Esophagus squamous epithelium (tissue), 4 donors: ENCODE measurements at regions not wholly inside any gene's neighbourhood (a gene's known extent, or its start where the extent isn't known, plus 50 kb on each side); places are given as distances from the start of the nearest gene placed in this dataset.
"Not testable (repeated sequence)": the region's sequence is repeated elsewhere in the genome, so short reads cannot be mapped to it uniquely, and the experiment has no call there.

ENCODE experiments used
- POLR2A ChIP-seq, 4 donors: fragments of 450-650 bp; IDR thresholded peaks; one replicate each; pipeline ENCODE4 v1.6.1; 2017; ENCODE audit warnings: antibody characterized with exemption in 4 of 4, mild to moderate bottlenecking in 4 of 4, moderate library complexity in 3 of 4
- TF ChIP-seq, protein P1 (sequence below), 6 experiments: fragments of 450-650 bp in 4 of 6; fragments of 200-600 bp in 2 of 6; sonication (generic) in 2 of 6; IDR thresholded peaks; one replicate each; pipeline ENCODE4 v1.5.1; 2016 to 2019; ENCODE audit warnings: antibody characterized with exemption in 6 of 6, mild to moderate bottlenecking in 4 of 6, moderate library complexity in 4 of 6

- TF ChIP-seq, protein P1, sequence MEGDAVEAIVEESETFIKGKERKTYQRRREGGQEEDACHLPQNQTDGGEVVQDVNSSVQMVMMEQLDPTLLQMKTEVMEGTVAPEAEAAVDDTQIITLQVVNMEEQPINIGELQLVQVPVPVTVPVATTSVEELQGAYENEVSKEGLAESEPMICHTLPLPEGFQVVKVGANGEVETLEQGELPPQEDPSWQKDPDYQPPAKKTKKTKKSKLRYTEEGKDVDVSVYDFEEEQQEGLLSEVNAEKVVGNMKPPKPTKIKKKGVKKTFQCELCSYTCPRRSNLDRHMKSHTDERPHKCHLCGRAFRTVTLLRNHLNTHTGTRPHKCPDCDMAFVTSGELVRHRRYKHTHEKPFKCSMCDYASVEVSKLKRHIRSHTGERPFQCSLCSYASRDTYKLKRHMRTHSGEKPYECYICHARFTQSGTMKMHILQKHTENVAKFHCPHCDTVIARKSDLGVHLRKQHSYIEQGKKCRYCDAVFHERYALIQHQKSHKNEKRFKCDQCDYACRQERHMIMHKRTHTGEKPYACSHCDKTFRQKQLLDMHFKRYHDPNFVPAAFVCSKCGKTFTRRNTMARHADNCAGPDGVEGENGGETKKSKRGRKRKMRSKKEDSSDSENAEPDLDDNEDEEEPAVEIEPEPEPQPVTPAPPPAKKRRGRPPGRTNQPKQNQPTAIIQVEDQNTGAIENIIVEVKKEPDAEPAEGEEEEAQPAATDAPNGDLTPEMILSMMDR (IDR thresholded peaks at IDR 0.05), result not testable (repeated sequence)
- not testable (repeated sequence) for TF ChIP-seq POLR2A (IDR thresholded peaks at IDR 0.05)
Observed at GRCh38 chr9:25102204-25102603, 556.5 kb upstream of the IZUMO3 start.
